8988T (cell line): ENCODE measurements at regions not wholly inside any gene's neighbourhood (a gene's known extent, or its start where the extent isn't known, plus 50 kb on each side); places are given as distances from the start of the nearest gene placed in this dataset.
"Not testable (repeated sequence)": the region's sequence is repeated elsewhere in the genome, so short reads cannot be mapped to it uniquely, and the experiment has no call there.

ENCODE experiments used
- DNase-seq: peaks from one replicate; pipeline ENCODE4 v3.0.0; 2011

- DNase-seq: no peak
These were observed 51.5 kb upstream of the IFNE start for GRCh38 chr9:21533597-21533996.

- DNase-seq: no peak
These were observed 53.3 kb upstream of the IFNE start for GRCh38 chr9:21535396-21535795.

GRCh38 chr9:21542787-21543186 lies 60.7 kb upstream of the IFNE start:
- no peak for DNase-seq

- DNase-seq: no peak
These were observed 61.1 kb upstream of the IFNE start for GRCh38 chr9:21543187-21543586.

GRCh38 chr9:21543816-21544215 lies 61.7 kb upstream of the IFNE start:
- DNase-seq: not testable (repeated sequence)

GRCh38 chr9:21546949-21547348 lies 64.8 kb upstream of the IFNE start:
- DNase-seq: no peak

- no peak for DNase-seq
These were observed 67.2 kb upstream of the IFNE start for GRCh38 chr9:21549251-21549765.

GRCh38 chr9:21549890-21550289 lies 67.8 kb upstream of the IFNE start:
- no peak for DNase-seq

GRCh38 chr9:21550392-21550791 lies 68.3 kb upstream of the IFNE start:
- DNase-seq: no peak

GRCh38 chr9:21551401-21551800 lies 69.3 kb upstream of the IFNE start:
- no peak for DNase-seq

- DNase-seq: no peak
These were observed 70.4 kb upstream of the IFNE start for GRCh38 chr9:21552244-21553170.

GRCh38 chr9:21553441-21553840 lies 71.3 kb upstream of the IFNE start:
- DNase-seq: no peak

- no peak for DNase-seq
These were observed 72.7 kb upstream of the IFNE start for GRCh38 chr9:21554813-21555212.

- no peak for DNase-seq
These were observed 73.8 kb upstream of the IFNE start for GRCh38 chr9:21555911-21556310.

GRCh38 chr9:21556581-21557427 lies 74.7 kb upstream of the IFNE start:
- DNase-seq: no peak

GRCh38 chr9:21557428-21557768 lies 75.3 kb upstream of the IFNE start:
- no peak for DNase-seq

GRCh38 chr9:21558079-21558478 lies 76.0 kb upstream of the IFNE start:
- no peak for DNase-seq

GRCh38 chr9:21558615-21559401 lies 76.7 kb upstream of the IFNE start:
- DNase-seq: peak; percentile 9

- DNase-seq: peak; percentile 44
These were observed 77.5 kb upstream of the IFNE start for GRCh38 chr9:21559402-21560280.

- DNase-seq: no peak
These were observed 78.2 kb upstream of the IFNE start for GRCh38 chr9:21560281-21560745.

- DNase-seq: no peak
These were observed 79.4 kb upstream of the IFNE start for GRCh38 chr9:21561502-21561901.

GRCh38 chr9:21564175-21564574 lies 82.1 kb upstream of the IFNE start:
- no peak for DNase-seq
